Erythroblast (primary cell): ENCODE measurements at regions not wholly inside any gene's neighbourhood (a gene's known extent, or its start where the extent isn't known, plus 50 kb on each side); places are given as distances from the start of the nearest gene placed in this dataset.
"Not testable (repeated sequence)": the region's sequence is repeated elsewhere in the genome, so short reads cannot be mapped to it uniquely, and the experiment has no call there.

Experiments used
- DNase-seq, 2 experiments: peaks; one replicate each; lab custom pipeline; 2025; lab: John Stamatoyannopoulos, UW
- GATA1 ChIP-seq: IDR thresholded peaks from 2 replicates; pipeline ENCODE4 v1.6.1; 2011; ENCODE audit warnings: low read depth, mild to moderate bottlenecking, control low read depth, low read length, moderate library complexity
- POLR2A ChIP-seq: IDR thresholded peaks from 2 replicates; pipeline ENCODE4 v1.6.1; 2011; ENCODE audit warnings: mild to moderate bottlenecking, low read length

GRCh38 chr14:106652494-106652893 is 1126.1 kb downstream of the TMEM121 start:
- no peak for DNase-seq
- TF ChIP-seq GATA1 (no peak), POLR2A (no peak)

GRCh38 chr14:106657460-106657859 is 1131.1 kb downstream of the TMEM121 start:
- DNase-seq: no peak
- TF ChIP-seq GATA1 (no peak), POLR2A (no peak)

GRCh38 chr14:106658066-106658860 is 1131.9 kb downstream of the TMEM121 start:
- not testable (repeated sequence) for DNase-seq

- not testable (repeated sequence) for DNase-seq
Observed at GRCh38 chr14:106661561-106661960, 1135.2 kb downstream of the TMEM121 start.

- no peak for DNase-seq
- TF ChIP-seq GATA1 (no peak), POLR2A (no peak)
Observed at GRCh38 chr14:106662936-106663550, 1136.7 kb downstream of the TMEM121 start.

- DNase-seq: peak; percentile 53 to 64
Observed at GRCh38 chr14:106663805-106664410, 1137.5 kb downstream of the TMEM121 start.

GRCh38 chr14:106665814-106666213 is 1139.4 kb downstream of the TMEM121 start:
- no peak for TF ChIP-seq POLR2A
- no peak for TF ChIP-seq GATA1
- DNase-seq: no peak

GRCh38 chr14:106666341-106666740 is 1140.0 kb downstream of the TMEM121 start:
- no peak for TF ChIP-seq GATA1
- TF ChIP-seq POLR2A: no peak
- no peak for DNase-seq

GRCh38 chr14:106670011-106670410 is 1143.6 kb downstream of the TMEM121 start:
- TF ChIP-seq GATA1 (no peak), POLR2A (no peak)
- DNase-seq: no peak

- DNase-seq: not testable (repeated sequence)
Observed at GRCh38 chr14:106674093-106674492, 1147.7 kb downstream of the TMEM121 start.

- DNase-seq: not testable (repeated sequence)
Observed at GRCh38 chr14:106674509-106675125, 1148.2 kb downstream of the TMEM121 start.

- DNase-seq: not testable (repeated sequence)
Observed at GRCh38 chr14:106675716-106676115, 1149.3 kb downstream of the TMEM121 start.

- no peak for DNase-seq
- TF ChIP-seq GATA1: no peak
- TF ChIP-seq POLR2A: no peak
Observed at GRCh38 chr14:106679776-106680175, 1153.4 kb downstream of the TMEM121 start.

- DNase-seq: no peak
Observed at GRCh38 chr14:106681161-106681560, 1154.8 kb downstream of the TMEM121 start.

GRCh38 chr14:106681568-106681967 is 1155.2 kb downstream of the TMEM121 start:
- no peak for DNase-seq
- TF ChIP-seq GATA1: no peak
- TF ChIP-seq POLR2A: no peak

More at GRCh38 chr14:106681161-106681560, 1154.8 kb downstream of the TMEM121 start:
- TF ChIP-seq POLR2A (no peak), GATA1 (no peak)
